NCI-H345 (cell line): ENCODE measurements at regions not wholly inside any gene's neighbourhood (a gene's known extent, or its start where the extent isn't known, plus 50 kb on each side); places are given as distances from the start of the nearest gene placed in this dataset.

Source experiments
- DNase-seq: peaks from one replicate; lab custom pipeline; 2025; lab: John Stamatoyannopoulos, UW

GRCh38 chr18:28712796-28713425 is 536.0 kb upstream of the CDH2 start:
- no peak for DNase-seq

DNA sequence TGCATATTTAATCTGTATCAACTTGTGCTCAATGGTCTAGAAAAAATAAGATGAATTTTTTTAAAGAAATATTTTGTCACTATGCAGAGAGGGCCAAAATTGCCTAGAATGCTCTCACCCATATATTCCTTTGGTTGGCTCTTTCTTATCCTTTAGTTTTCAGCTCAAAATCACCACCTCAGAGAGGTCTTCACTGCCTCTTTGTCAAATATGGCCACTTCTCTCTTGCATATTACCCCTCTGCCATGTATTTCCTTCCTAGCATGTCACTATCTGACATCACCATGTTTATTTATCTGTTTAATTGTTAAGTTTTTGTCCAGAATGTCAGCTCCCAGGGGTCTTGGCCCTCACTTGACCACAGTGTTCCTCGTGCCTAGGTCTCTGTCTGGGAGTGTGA is 535.2 kb upstream of the CDH2 start:
- DNase-seq, result no peak

DNA sequence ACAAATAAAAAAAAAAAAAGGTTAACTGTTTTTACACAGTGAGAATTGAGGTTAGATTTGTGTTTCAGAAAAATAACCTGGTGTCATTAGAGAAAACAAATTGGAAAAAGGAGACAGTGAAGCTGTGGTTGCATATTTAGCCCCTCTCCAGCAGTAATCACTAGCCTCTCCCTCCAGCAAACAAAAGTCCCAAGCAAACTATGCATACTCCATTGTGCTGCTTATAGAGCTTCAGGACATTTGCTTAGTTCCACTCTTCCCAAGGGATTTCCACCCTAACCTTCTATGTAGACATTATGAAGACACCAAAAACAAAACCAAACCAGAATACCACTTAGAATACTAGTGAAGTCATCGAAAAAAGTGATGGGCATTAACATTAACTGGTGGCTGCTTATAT is 534.2 kb upstream of the CDH2 start:
- DNase-seq, result no peak

- no peak for DNase-seq
Measured at GRCh38 chr18:28707006-28707405, 530.1 kb upstream of the CDH2 start.

DNA sequence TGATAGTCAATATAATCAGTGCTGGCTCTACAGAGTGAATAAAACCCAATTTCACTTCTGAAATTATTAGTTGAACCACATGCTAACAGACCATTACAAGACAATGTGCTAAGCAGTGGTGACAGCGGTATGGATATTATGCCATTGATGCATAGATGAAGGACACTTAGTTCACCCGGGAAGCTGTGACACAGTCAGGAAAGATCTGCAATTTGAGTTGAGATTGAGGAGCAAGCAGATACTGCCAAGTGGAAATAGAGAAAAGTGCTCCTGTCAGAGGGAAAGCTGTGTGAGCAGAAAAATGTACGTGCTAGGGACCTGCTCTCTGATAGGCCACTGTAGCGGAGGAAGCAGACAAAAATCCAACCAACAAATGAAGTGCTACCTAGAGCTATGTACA is 529.5 kb upstream of the CDH2 start:
- no peak for DNase-seq

DNA sequence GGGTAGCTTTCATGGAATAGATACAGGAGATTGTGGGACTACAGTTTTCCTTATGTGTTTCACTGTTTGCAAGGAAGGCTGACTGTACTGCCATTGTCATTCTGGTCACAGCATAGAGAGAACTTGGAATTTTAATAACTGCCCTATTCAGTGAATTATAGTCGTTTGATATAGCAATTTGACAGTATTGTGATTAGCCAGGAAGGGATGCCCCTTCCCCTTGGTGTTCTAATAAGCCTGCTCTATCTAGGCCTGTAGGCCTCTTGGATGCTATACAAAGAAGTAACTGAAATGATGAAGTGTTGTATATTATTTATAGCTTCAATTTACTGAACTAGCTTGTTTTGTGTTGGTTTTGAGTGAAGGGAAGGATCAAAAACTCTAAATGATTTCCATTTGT is 528.6 kb upstream of the CDH2 start:
- no peak for DNase-seq

DNA sequence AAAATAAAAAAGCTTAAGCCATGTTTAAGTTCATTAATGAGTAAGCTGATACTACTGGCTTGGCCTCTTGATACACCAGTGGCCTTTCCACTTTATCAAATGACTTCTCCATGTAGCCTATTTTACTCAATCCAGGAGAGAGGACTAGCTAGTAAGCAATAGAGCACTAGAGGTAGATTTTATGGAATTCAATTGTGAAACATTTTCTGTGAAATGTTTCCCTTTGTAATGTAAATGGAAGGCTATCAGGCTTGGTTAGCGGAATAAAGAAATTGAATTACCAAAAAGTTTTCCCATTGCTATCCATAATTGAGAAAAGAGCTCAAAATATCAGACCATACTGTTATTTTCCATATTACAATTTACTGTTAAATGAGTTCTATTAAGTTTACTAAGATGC is 515.4 kb upstream of the CDH2 start:
- no peak for DNase-seq

GRCh38 chr18:28691496-28691840 is 514.5 kb upstream of the CDH2 start:
- DNase-seq, result no peak

DNA sequence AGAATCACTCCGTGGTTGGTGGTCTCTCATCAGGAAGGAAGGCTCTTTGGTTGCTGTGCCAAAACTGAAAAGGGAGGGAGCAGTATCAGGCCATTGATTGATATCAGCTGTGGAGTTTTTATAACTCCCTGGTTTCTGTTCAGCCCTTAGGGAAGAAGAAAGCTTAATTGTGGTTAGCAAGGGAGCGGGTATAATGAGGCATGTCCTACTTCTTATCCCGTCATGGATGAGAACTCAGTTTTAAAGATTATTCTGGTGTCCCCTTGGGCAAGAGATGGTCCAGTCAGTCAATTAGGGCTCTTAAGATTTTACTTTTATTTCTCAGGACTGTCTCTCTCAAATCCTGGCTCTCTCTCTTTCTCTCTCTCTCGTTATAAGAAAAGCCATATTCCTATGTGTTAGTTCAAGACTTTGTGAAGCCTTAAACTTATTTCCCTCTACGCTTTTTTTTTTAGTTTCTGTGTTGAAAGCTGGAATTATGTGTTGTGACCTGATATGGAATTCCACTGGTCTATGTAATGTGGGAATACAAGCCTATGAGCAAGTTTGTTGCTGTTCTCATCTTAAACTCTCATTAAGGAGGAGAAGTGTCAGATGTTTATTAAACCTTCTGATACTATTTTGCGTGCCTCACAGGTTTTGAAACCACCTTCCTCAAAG is 514.0 kb upstream of the CDH2 start:
- DNase-seq, result no peak

GRCh38 chr18:28690100-28690499 is 513.2 kb upstream of the CDH2 start:
- DNase-seq, result no peak

- DNase-seq, result no peak
Measured at GRCh38 chr18:28689588-28689987, 512.7 kb upstream of the CDH2 start.

GRCh38 chr18:28684746-28685355 is 507.9 kb upstream of the CDH2 start:
- DNase-seq, result no peak

DNA sequence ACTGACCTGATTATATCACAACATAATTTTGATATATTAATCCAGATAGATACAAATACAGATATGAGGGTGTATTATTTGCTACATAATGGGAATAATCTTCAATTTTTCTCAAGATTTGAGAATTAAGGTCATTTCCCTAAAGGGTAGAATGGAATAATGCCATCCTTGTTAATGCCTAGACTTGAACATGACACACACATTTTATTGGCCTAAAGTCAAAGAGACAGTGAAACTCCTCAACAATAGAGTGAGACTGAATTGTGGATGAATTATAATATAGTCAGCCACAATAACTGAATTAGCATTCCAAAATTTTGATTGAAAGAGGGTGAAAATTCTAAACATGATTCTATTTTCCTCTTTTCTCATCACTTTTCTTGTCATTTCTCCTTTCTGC is 506.0 kb upstream of the CDH2 start:
- DNase-seq, result no peak

DNA sequence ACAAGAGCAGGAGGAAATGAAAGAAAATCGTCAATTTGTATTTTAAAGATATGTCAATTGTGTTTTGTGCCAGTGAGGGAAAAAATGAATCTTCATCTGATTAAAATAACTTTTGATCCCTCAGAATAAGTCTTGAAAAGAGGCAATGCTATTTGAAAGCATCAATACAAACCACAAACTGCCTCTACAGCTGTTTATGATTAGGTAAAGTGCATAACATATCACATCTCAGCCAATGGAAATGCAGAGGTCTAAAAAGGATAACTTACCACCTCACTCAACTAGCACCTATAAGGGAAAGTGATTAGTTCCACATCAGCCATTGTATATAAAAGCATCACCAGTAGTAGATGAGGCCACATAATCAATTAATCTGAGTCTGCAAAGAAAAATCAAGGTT is 492.2 kb upstream of the CDH2 start:
- DNase-seq, result no peak

DNA sequence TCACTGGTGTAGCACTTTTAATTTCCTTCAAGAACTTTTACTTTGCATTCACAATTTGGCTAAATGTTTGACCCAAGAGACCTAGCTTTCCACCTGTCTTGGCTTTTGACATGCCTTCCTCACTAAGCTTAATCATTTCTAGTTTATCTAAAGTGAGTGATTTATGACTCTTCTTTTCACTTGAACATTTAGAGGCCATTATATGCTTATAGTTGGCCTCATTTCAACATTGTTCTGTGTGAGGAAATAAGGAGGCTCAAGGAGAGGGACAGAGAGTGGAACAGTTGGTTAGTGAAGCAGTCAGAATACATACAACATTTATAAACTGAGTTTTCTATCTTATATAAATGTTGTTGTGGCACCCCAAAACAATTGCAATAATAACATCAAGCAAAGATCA is 489.3 kb upstream of the CDH2 start:
- DNase-seq, result no peak

- no peak for DNase-seq
Measured at GRCh38 chr18:28657961-28658360, 481.0 kb upstream of the CDH2 start.

- no peak for DNase-seq
Measured at GRCh38 chr18:28652654-28653053, 475.7 kb upstream of the CDH2 start.

GRCh38 chr18:28651298-28651697 is 474.4 kb upstream of the CDH2 start:
- no peak for DNase-seq

DNA sequence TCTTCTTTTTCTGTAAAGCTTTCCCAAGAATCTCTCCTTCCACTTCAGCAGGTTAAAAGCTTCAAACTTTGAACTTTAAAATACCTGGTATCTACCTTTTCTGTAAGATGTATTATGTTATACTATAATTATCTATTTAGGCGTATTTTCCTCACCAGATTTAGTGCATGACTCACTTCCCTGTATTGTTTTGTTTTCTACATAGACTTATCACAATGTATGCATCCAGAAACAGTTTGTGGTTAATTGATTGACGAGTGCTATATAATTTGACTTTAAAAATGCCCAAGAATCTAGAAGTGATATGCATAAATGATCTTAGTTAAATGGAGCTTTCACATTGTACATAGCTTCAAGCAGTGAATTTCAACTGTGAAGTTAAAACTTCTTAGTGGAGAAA is 473.9 kb upstream of the CDH2 start:
- DNase-seq, result no peak

- no peak for DNase-seq
Measured at GRCh38 chr18:28647961-28648360, 471.0 kb upstream of the CDH2 start.

- no peak for DNase-seq
Measured at GRCh38 chr18:28637897-28638296, 461.0 kb upstream of the CDH2 start.

DNA sequence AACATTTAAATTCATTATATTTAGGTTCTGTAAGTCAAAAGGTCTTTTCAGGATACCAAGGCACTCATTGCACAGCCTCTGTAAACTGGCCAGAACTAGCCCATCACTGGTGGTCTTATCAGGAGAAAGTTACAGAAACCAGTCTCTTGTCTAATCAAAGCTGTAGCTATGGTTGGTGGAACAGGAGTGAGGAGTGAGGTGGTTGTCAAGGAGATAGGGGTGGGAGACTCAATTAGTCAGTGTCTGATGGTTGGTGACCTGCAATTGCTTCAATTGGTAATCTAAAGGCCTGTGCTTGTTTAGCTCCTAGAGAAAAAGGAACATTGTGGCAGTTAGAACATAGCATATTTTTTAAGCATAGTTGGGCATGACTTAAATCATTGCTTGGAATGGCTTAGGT is 458.6 kb upstream of the CDH2 start:
- DNase-seq, result no peak

- DNase-seq, result no peak
Measured at GRCh38 chr18:28626756-28627155, 449.8 kb upstream of the CDH2 start.

DNA sequence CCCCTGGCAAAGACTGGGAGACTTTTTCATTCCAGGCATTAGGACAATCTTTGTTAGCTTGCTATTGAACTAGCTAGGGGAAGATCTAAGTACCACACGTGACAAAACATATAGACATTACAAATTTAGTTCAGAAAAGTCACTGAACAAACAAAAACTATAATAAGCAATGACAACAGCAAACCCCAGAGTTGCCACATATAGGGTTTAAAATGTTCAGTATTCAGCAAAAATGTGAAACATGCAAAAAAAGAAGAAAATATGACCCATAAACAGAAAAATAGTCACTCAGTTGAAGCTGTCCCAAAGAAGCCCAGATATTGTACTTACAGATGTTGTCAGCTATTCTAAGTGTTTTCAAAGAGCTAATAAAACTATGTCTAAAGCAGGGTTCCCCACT is 431.1 kb upstream of the CDH2 start:
- DNase-seq, result no peak
